ENCODE measurements at regions not wholly inside any gene's neighbourhood (a gene's known extent, or its start where the extent isn't known, plus 50 kb on each side); places are given as distances from the start of the nearest gene placed in this dataset.

GRCh38 chr9:85471791-85472190 lies 270.0 kb downstream of the AGTPBP1 start:
- POLR2A ChIA-PET = no interaction called here
- ATAC-seq (ENCODE audit: low read depth) = no peak

GRCh38 chr9:85469041-85469440 lies 272.7 kb downstream of the AGTPBP1 start:
- intact Hi-C loops (cut with micrococcal nuclease) = no loop called here
- H3K27ac Mint-ChIP-seq = no peak overlapping the region
- no peak overlapping the region for H3K4me2 ChIP-seq (replicated peaks; ENCODE audit: low read depth, low read length, poor library complexity, severe bottlenecking)

More at GRCh38 chr9:85471791-85472190, 270.0 kb downstream of the AGTPBP1 start:
- Mint-ChIP-seq H3K27me3 (no peaks in the 10 kb centered on the region), H3K4me1 (no peaks in the 10 kb centered on the region), H3K4me3 (no peak overlapping the region), H3K9me3 (ENCODE audit: insufficient read depth) (no peaks in the 10 kb centered on the region), H3K27ac (no peak overlapping the region)
- Histone ChIP-seq H3K4me3 (ENCODE audit: control extremely low read depth in 1 of 5, extremely low read depth in 1 of 5, insufficient read depth in 1 of 5, low read depth in 2 of 5, low read length in 4 of 5) (no peak overlapping the region), H3K27ac (ENCODE audit: low read length in 2 of 2) (no peak overlapping the region), H3K27me3 (replicated peaks in 1 of 4; ENCODE audit: control extremely low read depth in 1 of 4, control insufficient read depth in 3 of 4, insufficient read depth in 4 of 4, low read length in 3 of 4) (no peaks in the 10 kb centered on the region), H3K4me2 (replicated peaks; ENCODE audit: low read depth, low read length, poor library complexity, severe bottlenecking) (no peak overlapping the region), H3K79me2 (ENCODE audit: control insufficient read depth, insufficient read depth, low read length) (no peaks in the 10 kb centered on the region), H3K9ac (ENCODE audit: low read length) (no peak overlapping the region), H3K9me3 (ENCODE audit: control extremely low read depth in 1 of 3, control insufficient read depth in 2 of 3, insufficient read depth in 1 of 3, low read length in 2 of 3) (peaks cover 0 to 10% (median 4%) of the 10 kb centered on the region in 3 donors), H3K36me3 (replicated peaks in 1 of 2; ENCODE audit: control extremely low read depth in 1 of 2, control insufficient read depth in 1 of 2, extremely low read depth in 1 of 2, insufficient read depth in 2 of 2, low read length in 1 of 2) (no peaks in the 10 kb centered on the region), H4K20me1 (ENCODE audit: control insufficient read depth, insufficient read depth, low read length, poor library complexity, severe bottlenecking) (no peaks in the 10 kb centered on the region), H3K4me1 (ENCODE audit: control insufficient read depth in 2 of 2, insufficient read depth in 2 of 2, low read length in 2 of 2) (no peaks in the 10 kb centered on the region), H2AFZ (ENCODE audit: insufficient read depth, low read depth, low read length, poor library complexity, severe bottlenecking) (no peak overlapping the region)
- intact Hi-C loops (cut with micrococcal nuclease) = no loop called here
- TF ChIP-seq EZH2 (IDR thresholded peaks at IDR 0.05; ENCODE audit: borderline replicate concordance, insufficient read depth, low read depth, low read length, poor library complexity, severe bottlenecking) = no peak
- CTCF ChIA-PET = no interaction called here
- DNase-seq = no peak
- WGBS (ENCODE audit: insufficient coverage) = 83% methylated on average over 1 of the region's 1 CpG

More at GRCh38 chr9:85469041-85469440, 272.7 kb downstream of the AGTPBP1 start:
- H2AFZ ChIP-seq (ENCODE audit: insufficient read depth, low read depth, low read length, poor library complexity, severe bottlenecking) = no peak overlapping the region
- no peaks in the 10 kb centered on the region for H3K4me1 ChIP-seq (ENCODE audit: control insufficient read depth in 2 of 2, insufficient read depth in 2 of 2, low read length in 2 of 2)
- Mint-ChIP-seq H3K4me3 (no peak overlapping the region), H3K9me3 (ENCODE audit: insufficient read depth) (no peaks in the 10 kb centered on the region), H3K4me1 (no peaks in the 10 kb centered on the region), H3K27me3 (no peaks in the 10 kb centered on the region)
- no peaks in the 10 kb centered on the region for H3K27me3 ChIP-seq (replicated peaks in 1 of 4; ENCODE audit: control extremely low read depth in 1 of 4, control insufficient read depth in 3 of 4, insufficient read depth in 4 of 4, low read length in 3 of 4)
- 90% methylated on average over 9 of the region's 10 CpGs for WGBS (ENCODE audit: insufficient coverage)
- no peak for ATAC-seq (ENCODE audit: low read depth)
- DNase-seq = no peak
- H3K27ac ChIP-seq (ENCODE audit: low read length in 2 of 2) = no peak overlapping the region
- H3K36me3 ChIP-seq (replicated peaks in 1 of 2; ENCODE audit: control extremely low read depth in 1 of 2, control insufficient read depth in 1 of 2, extremely low read depth in 1 of 2, insufficient read depth in 2 of 2, low read length in 1 of 2) = no peaks in the 10 kb centered on the region
- TF ChIP-seq EZH2 (IDR thresholded peaks at IDR 0.05; ENCODE audit: borderline replicate concordance, insufficient read depth, low read depth, low read length, poor library complexity, severe bottlenecking) (no peak), CTCF (IDR thresholded peaks at IDR 0.05) (no peak)
- no peaks in the 10 kb centered on the region for H3K79me2 ChIP-seq (ENCODE audit: control insufficient read depth, insufficient read depth, low read length)
- H3K9me3 ChIP-seq (ENCODE audit: control extremely low read depth in 1 of 3, control insufficient read depth in 2 of 3, insufficient read depth in 1 of 3, low read length in 2 of 3) = no peaks in the 10 kb centered on the region
- POLR2A ChIA-PET = no interaction called here
- no peaks in the 10 kb centered on the region for H4K20me1 ChIP-seq (ENCODE audit: control insufficient read depth, insufficient read depth, low read length, poor library complexity, severe bottlenecking)
- H3K4me3 ChIP-seq (ENCODE audit: control extremely low read depth in 1 of 5, extremely low read depth in 1 of 5, insufficient read depth in 1 of 5, low read depth in 2 of 5, low read length in 4 of 5) = no peak overlapping the region
- H3K9ac ChIP-seq (ENCODE audit: low read length) = no peak overlapping the region
- CTCF ChIA-PET = no interaction called here

Measured in B cell (primary cell).